Breast epithelium (tissue), 4 donors: ENCODE measurements at regions not wholly inside any gene's neighbourhood (a gene's known extent, or its start where the extent isn't known, plus 50 kb on each side); places are given as distances from the start of the nearest gene placed in this dataset.

ENCODE experiments used
- DNase-seq, 2 donors: peaks; one replicate each; pipeline ENCODE4 v3.0.0-alpha.2; 2019; ENCODE audit warnings: low spot score in 2 of 2
- H3K27ac ChIP-seq, 2 donors: fragments of 200-600 bp; sonication (generic) in 1 of 2; one replicate each; pipeline ENCODE4 v1.5.1; 2016 to 2019; ENCODE audit warnings: mild to moderate bottlenecking in 1 of 2
- H3K27me3 ChIP-seq, 2 donors: fragments of 200-600 bp; sonication (generic) in 1 of 2; one replicate each; pipeline versions ENCODE4 v1.5.1 to v1.6.0; 2017 to 2019; ENCODE audit warnings: control low read depth in 1 of 2, mild to moderate bottlenecking in 1 of 2
- H3K36me3 ChIP-seq: fragments of 200-600 bp; one replicate; pipeline ENCODE4 v1.5.1; 2019
- H3K4me1 ChIP-seq, 2 donors: fragments of 200-600 bp; sonication (generic); one replicate each; pipeline ENCODE4 v1.5.1; 2016 to 2019; ENCODE audit warnings: control low read depth in 1 of 2
- H3K4me3 ChIP-seq, 3 donors: fragments of 200-600 bp; sonication (generic); 1 replicate in 2 of 3; 2 replicates in 1 of 3; pipeline ENCODE4 v1.5.1; 2016 to 2019; ENCODE audit warnings: mild to moderate bottlenecking in 3 of 3, moderate library complexity in 2 of 3
- H3K9me3 ChIP-seq, 2 donors: fragments of 200-600 bp; sonication (generic) in 1 of 2; one replicate each; pipeline ENCODE4 v1.5.1; 2016 to 2019; ENCODE audit warnings: control low read depth in 1 of 2
- CTCF ChIP-seq, 3 donors: fragments of 450-650 bp; IDR thresholded peaks; one replicate each; pipeline ENCODE4 v1.5.1; 2016 to 2017; ENCODE audit warnings: antibody characterized with exemption in 3 of 3, mild to moderate bottlenecking in 3 of 3, moderate library complexity in 3 of 3
- POLR2A ChIP-seq: fragments of 450-650 bp; IDR thresholded peaks from one replicate; pipeline ENCODE4 v1.6.1; 2016; ENCODE audit warnings: antibody characterized with exemption, mild to moderate bottlenecking, moderate library complexity
- POLR2AphosphoS5 ChIP-seq, 3 donors: sonication (generic); formaldehyde crosslinking; IDR thresholded peaks; one replicate each; pipeline ENCODE4 v1.6.1; 2017; ENCODE audit warnings: antibody characterized with exemption in 3 of 3
- intact Hi-C: fragments of 100-400 bp; cut with DNase I; formaldehyde crosslinking; loops from one replicate; pipeline ENCODE4 v1.15.1; 2023; ENCODE audit warnings: low total_unique reads

GRCh38 chr4:18533262-18533775, 511.8 kb upstream of the LCORL start:
- H3K9me3 ChIP-seq, result no peaks in the 10 kb centered on the region
- no peaks in the 10 kb centered on the region for H3K4me1 ChIP-seq
- no peak for DNase-seq
- intact Hi-C loops, result no loop called here
- no peaks in the 10 kb centered on the region for H3K36me3 ChIP-seq
- no peak overlapping the region for H3K27ac ChIP-seq
- no peak overlapping the region for H3K4me3 ChIP-seq
- no peak for TF ChIP-seq POLR2AphosphoS5 (IDR thresholded peaks at IDR 0.05)
- TF ChIP-seq POLR2A, result no peak
- TF ChIP-seq CTCF (IDR thresholded peaks at IDR 0.05), result no peak
- no peaks in the 10 kb centered on the region for H3K27me3 ChIP-seq

- no peak for DNase-seq
- TF ChIP-seq CTCF (IDR thresholded peaks at IDR 0.05), result no peak
- no peak for TF ChIP-seq POLR2AphosphoS5 (IDR thresholded peaks at IDR 0.05)
- TF ChIP-seq POLR2A, result no peak
- H3K27ac ChIP-seq, result no peak overlapping the region
- intact Hi-C loops, result no loop called here
- no peaks in the 10 kb centered on the region for H3K27me3 ChIP-seq
- H3K9me3 ChIP-seq, result no peaks in the 10 kb centered on the region
- no peaks in the 10 kb centered on the region for H3K36me3 ChIP-seq
- no peaks in the 10 kb centered on the region for H3K4me1 ChIP-seq
- no peak overlapping the region for H3K4me3 ChIP-seq
These were observed 510.2 kb upstream of the LCORL start for GRCh38 chr4:18531731-18532130.

- no peaks in the 10 kb centered on the region for H3K27me3 ChIP-seq
- H3K4me3 ChIP-seq, result no peak overlapping the region
- DNase-seq, result no peak
- TF ChIP-seq POLR2AphosphoS5 (IDR thresholded peaks at IDR 0.05), result no peak
- no peak for TF ChIP-seq CTCF (IDR thresholded peaks at IDR 0.05)
- TF ChIP-seq POLR2A, result no peak
- intact Hi-C loops, result no loop called here
- no peaks in the 10 kb centered on the region for H3K36me3 ChIP-seq
- H3K4me1 ChIP-seq, result no peaks in the 10 kb centered on the region
- no peaks in the 10 kb centered on the region for H3K9me3 ChIP-seq
- no peak overlapping the region for H3K27ac ChIP-seq
These were observed 507.9 kb upstream of the LCORL start for GRCh38 chr4:18529482-18529881.

GRCh38 chr4:18524667-18525066, 503.1 kb upstream of the LCORL start:
- no peak for TF ChIP-seq CTCF (IDR thresholded peaks at IDR 0.05)
- no peaks in the 10 kb centered on the region for H3K9me3 ChIP-seq
- H3K27me3 ChIP-seq, result no peaks in the 10 kb centered on the region
- no peak overlapping the region for H3K4me3 ChIP-seq
- intact Hi-C loops, result loop anchor here (5.0 kb wide), 1 partner anchor 318 kb away; no protein-coding TSS in a partner anchor
- DNase-seq, result no peak
- H3K27ac ChIP-seq, result no peak overlapping the region
- no peaks in the 10 kb centered on the region for H3K36me3 ChIP-seq
- no peaks in the 10 kb centered on the region for H3K4me1 ChIP-seq

- no peak overlapping the region for H3K27ac ChIP-seq
- DNase-seq, result no peak
- no peaks in the 10 kb centered on the region for H3K36me3 ChIP-seq
- intact Hi-C loops, result no loop called here
- no peak for TF ChIP-seq POLR2AphosphoS5 (IDR thresholded peaks at IDR 0.05)
- no peak for TF ChIP-seq POLR2A
- TF ChIP-seq CTCF (IDR thresholded peaks at IDR 0.05), result no peak
- no peaks in the 10 kb centered on the region for H3K4me1 ChIP-seq
- no peaks in the 10 kb centered on the region for H3K27me3 ChIP-seq
- no peaks in the 10 kb centered on the region for H3K9me3 ChIP-seq
- H3K4me3 ChIP-seq, result no peak overlapping the region
These were observed 496.5 kb upstream of the LCORL start for GRCh38 chr4:18518098-18518497.
